ENCODE measurements at regions not wholly inside any gene's neighbourhood (a gene's known extent, or its start where the extent isn't known, plus 50 kb on each side); places are given as distances from the start of the nearest gene placed in this dataset.

- no peak for FAIRE-seq
- no peak for DNase-seq (ENCODE audit: insufficient read length, low spot score)
These were observed 367.1 kb downstream of the INSC start for GRCh38 chr11:15481871-15482270.

DNA sequence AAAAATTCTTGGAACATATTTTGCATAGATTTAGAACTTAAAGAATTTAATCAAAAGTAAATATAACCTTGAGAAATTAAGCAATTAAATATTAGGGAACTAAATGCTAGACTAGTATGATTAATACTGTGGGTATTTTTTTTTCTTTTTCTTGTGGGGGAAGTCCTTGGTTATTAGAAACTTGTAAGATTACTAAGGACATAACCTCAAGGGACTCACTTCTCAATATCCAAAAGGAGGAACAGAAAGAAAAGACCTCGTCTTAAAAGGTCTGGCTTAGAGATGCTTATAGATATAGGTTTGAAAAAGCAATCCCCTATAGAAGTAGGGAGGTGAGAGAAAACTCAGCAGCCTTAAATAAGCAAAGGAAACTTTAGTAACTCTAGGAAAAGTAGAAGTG lies 368.5 kb downstream of the INSC start:
- no peak for FAIRE-seq
- no peak for DNase-seq (ENCODE audit: insufficient read length, low spot score)

- no peak for FAIRE-seq
- no peak for DNase-seq (ENCODE audit: insufficient read length, low spot score)
These were observed 369.7 kb downstream of the INSC start for GRCh38 chr11:15484398-15484797.

- no peak for DNase-seq (ENCODE audit: insufficient read length, low spot score)
- FAIRE-seq: no peak
These were observed 370.7 kb downstream of the INSC start for GRCh38 chr11:15485432-15485831.

DNA sequence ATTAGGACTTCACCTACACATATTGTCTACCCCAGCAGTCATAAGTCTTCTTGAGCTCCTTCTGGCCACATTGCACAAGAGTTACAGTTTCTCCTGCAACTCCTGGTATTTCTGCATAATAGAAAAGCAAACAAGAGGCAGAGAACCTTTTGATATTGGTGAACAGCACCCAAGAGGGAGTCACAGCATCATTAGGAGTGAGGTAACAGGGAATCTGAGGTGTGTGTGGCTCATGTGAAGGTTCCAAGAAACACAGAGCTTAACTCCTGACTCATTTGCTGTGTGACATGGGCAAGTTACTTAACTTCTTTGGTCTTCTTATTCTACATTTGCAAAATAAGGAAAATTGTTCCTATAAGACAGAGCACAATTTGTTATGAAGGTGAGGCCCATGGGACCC lies 374.6 kb downstream of the INSC start:
- DNase-seq (ENCODE audit: insufficient read length, low spot score) (no peak), FAIRE-seq (no peak)

DNA sequence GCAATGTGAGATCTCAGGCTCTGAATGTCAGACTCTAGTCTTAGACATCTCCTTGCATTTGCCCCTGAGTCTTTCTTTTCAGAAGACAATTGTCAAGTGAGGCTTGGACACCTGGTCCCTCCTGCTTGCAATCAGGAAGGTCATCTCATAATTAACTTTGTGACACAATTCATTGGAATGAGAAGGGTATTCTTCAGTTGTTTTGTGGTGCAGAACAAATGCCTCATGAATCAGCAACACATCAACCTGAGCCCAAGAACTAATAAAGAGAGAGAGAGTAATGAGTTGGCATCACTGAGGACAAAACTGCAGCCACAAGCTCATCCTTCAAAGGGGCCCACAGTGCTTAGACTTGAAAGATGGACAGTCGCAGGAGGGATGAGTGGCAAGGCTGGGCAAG lies 375.8 kb downstream of the INSC start:
- no peak for FAIRE-seq
- DNase-seq (ENCODE audit: insufficient read length, low spot score): no peak

- FAIRE-seq (no peak), DNase-seq (ENCODE audit: insufficient read length, low spot score) (no peak)
These were observed 378.3 kb downstream of the INSC start for GRCh38 chr11:15493066-15493465.

- no peak for FAIRE-seq
- no peak for DNase-seq (ENCODE audit: insufficient read length, low spot score)
These were observed 379.3 kb downstream of the INSC start for GRCh38 chr11:15493921-15494620.

DNA sequence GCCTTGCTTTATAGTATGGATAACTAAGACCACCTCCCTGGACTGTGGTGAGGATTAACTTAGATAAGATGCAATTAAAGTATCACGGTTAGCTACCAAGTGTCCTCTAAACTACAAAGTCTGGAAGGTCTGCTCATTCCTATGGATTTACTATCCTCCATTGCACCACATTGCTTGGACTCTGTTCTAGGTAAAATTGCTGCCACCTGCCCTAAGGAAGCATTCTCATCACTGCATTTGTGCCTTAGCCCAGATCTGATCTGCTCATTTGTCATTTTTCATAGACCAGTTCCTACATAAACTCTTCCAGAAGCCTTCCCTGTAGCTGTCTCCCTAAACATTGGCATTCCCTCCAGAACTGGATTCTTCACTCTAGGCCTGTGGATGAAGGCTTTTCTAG lies 380.0 kb downstream of the INSC start:
- no peak for FAIRE-seq
- no peak for DNase-seq (ENCODE audit: insufficient read length, low spot score)

GRCh38 chr11:15495462-15495861 lies 380.7 kb downstream of the INSC start:
- FAIRE-seq: no peak
- DNase-seq (ENCODE audit: insufficient read length, low spot score): no peak

DNA sequence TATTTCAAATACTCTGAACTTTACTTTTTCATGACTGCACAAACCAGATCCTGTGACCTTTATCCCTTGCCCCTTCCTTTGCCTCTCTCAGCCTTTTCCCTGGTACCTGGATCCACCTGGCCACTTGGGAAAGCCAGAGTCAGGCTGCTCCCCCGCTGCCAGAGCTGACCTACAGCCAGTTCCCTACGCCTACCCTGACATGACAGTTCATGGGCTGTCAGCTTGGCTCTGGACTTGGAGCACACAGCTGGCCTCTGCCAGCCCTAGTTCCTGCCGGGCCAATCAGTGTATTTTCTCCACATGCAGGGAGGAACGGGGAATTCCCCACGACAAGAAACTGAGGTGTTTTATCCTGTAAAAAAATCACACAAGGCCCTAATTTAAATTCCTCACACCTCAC lies 382.6 kb downstream of the INSC start:
- DNase-seq (ENCODE audit: insufficient read length, low spot score) (no peak), FAIRE-seq (no peak)

- FAIRE-seq: no peak
- DNase-seq (ENCODE audit: insufficient read length, low spot score): no peak
These were observed 385.0 kb downstream of the INSC start for GRCh38 chr11:15499674-15500073.

DNA sequence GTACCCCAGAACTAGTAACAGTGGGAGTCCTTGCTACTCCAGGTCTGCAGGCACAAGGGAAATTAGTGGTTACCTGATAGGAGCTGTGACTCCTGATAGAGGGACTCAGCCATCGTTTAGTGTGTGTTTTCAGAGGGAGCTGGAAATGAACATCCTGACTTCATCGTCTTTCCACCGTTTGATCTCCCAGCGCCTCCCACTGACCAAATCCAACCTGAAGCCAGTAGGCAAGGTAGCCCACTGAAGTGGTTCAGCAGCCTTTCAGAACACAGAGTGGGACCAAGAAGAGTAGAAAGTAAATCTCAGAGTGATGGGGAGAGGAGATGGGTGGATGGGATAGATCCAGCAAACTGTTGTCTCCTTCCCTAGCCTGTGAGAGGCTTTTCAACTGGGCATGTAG lies 385.9 kb downstream of the INSC start:
- no peak for DNase-seq (ENCODE audit: insufficient read length, low spot score)
- no peak for FAIRE-seq

- DNase-seq (ENCODE audit: insufficient read length, low spot score) (no peak), FAIRE-seq (no peak)
These were observed 386.8 kb downstream of the INSC start for GRCh38 chr11:15501566-15501965.

GRCh38 chr11:15505155-15505554 lies 390.4 kb downstream of the INSC start:
- DNase-seq (ENCODE audit: insufficient read length, low spot score): no peak
- FAIRE-seq: no peak

DNA sequence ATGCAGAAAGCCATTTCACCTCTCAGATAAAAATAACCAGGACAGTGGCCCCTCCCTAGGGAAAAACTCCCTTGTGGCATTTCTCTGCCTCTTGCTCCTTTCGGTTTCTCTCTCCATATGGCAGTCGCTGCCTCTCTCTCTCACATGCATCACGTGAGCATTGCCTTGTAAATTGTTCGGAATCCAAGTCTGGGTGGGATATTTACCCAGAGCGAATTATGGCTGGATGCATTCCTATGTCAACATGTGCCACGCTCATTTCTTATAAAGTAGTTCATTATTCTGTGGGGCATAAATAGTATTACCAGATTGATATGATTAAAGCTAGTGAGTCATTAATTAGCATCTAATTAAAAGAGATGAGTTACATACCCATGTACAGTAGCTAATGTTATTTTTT lies 392.9 kb downstream of the INSC start:
- FAIRE-seq (no peak), DNase-seq (ENCODE audit: insufficient read length, low spot score) (no peak)

- DNase-seq (ENCODE audit: insufficient read length, low spot score) (no peak), FAIRE-seq (no peak)
These were observed 394.4 kb downstream of the INSC start for GRCh38 chr11:15509082-15509481.

GRCh38 chr11:15519124-15519791 lies 404.5 kb downstream of the INSC start:
- FAIRE-seq: no peak
- DNase-seq (ENCODE audit: insufficient read length, low spot score): no peak

DNA sequence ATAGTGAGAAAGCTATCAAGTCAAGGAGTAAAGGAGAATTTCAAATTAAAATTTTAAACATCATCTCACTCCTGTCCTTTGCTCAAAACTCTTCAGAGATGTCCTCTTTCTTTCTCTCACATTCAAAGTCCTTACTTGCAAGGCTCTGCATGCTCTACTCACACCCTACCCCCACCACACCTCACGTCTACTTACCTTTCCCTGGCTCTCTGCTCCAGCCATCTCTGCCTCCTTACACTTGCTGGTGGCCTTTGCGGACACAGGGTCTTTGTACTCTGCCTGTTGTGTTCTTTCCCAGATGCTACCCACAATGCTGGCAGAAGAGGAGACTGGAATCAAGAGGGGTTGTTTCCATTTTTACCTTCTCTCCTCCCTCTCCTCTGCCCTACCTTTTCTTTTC lies 405.2 kb downstream of the INSC start:
- DNase-seq (ENCODE audit: insufficient read length, low spot score) (no peak), FAIRE-seq (no peak)

GRCh38 chr11:15523543-15523942 lies 408.8 kb downstream of the INSC start:
- DNase-seq (ENCODE audit: insufficient read length, low spot score) (no peak), FAIRE-seq (no peak)

- no peak for DNase-seq (ENCODE audit: insufficient read length, low spot score)
These were observed 410.9 kb downstream of the INSC start for GRCh38 chr11:15525582-15525981.

GRCh38 chr11:15526032-15526431 lies 411.3 kb downstream of the INSC start:
- DNase-seq (ENCODE audit: insufficient read length, low spot score) (no peak), FAIRE-seq (no peak)

More at GRCh38 chr11:15525582-15525981, 410.9 kb downstream of the INSC start:
- no peak for FAIRE-seq

Data from GM19239 (cell line).